NCI-H2196 treated with DMSO at 0.1 percent for 48 hours (cell line): ENCODE measurements at regions not wholly inside any gene's neighbourhood (a gene's known extent, or its start where the extent isn't known, plus 50 kb on each side); places are given as distances from the start of the nearest gene placed in this dataset.
A peak's percentile ranks its signal among the peaks of the same experiment; 100 is the strongest.
"Not testable (repeated sequence)": the region's sequence is repeated elsewhere in the genome, so short reads cannot be mapped to it uniquely, and the experiment has no call there.

ENCODE experiments used
- DNase-seq: peaks from one replicate; lab custom pipeline; 2025; ENCODE audit not compliant: unreplicated experiment; lab: John Stamatoyannopoulos, UW

- DNase-seq: no peak
Measured at GRCh38 chr1:59194621-59195020, 102.3 kb upstream of the FGGY start.

GRCh38 chr1:59195151-59195550 is 101.7 kb upstream of the FGGY start:
- no peak for DNase-seq

GRCh38 chr1:59198564-59198963 is 98.3 kb upstream of the FGGY start:
- no peak for DNase-seq

- no peak for DNase-seq
Measured at GRCh38 chr1:59199147-59199546, 97.7 kb upstream of the FGGY start.

- no peak for DNase-seq
Measured at GRCh38 chr1:59199719-59200376, 97.0 kb upstream of the FGGY start.

- DNase-seq: no peak
Measured at GRCh38 chr1:59201341-59201740, 95.6 kb upstream of the FGGY start.

- no peak for DNase-seq
Measured at GRCh38 chr1:59202455-59202854, 94.4 kb upstream of the FGGY start.

GRCh38 chr1:59204001-59204400 is 92.9 kb upstream of the FGGY start:
- DNase-seq: no peak

- not testable (repeated sequence) for DNase-seq
Measured at GRCh38 chr1:59206616-59207015, 90.3 kb upstream of the FGGY start.

GRCh38 chr1:59210430-59210829 is 86.5 kb upstream of the FGGY start:
- DNase-seq: not testable (repeated sequence)

GRCh38 chr1:59212706-59213105 is 84.2 kb upstream of the FGGY start:
- no peak for DNase-seq

- peak; percentile 56 for DNase-seq
Measured at GRCh38 chr1:59214248-59215208, 82.4 kb upstream of the FGGY start.

- DNase-seq: no peak
Measured at GRCh38 chr1:59215766-59216291, 81.1 kb upstream of the FGGY start.

GRCh38 chr1:59217439-59217838 is 79.5 kb upstream of the FGGY start:
- not testable (repeated sequence) for DNase-seq

GRCh38 chr1:59218521-59219236 is 78.2 kb upstream of the FGGY start:
- no peak for DNase-seq

- no peak for DNase-seq
Measured at GRCh38 chr1:59219916-59220315, 77.0 kb upstream of the FGGY start.

- no peak for DNase-seq
Measured at GRCh38 chr1:59220356-59220755, 76.5 kb upstream of the FGGY start.

- no peak for DNase-seq
Measured at GRCh38 chr1:59223198-59223597, 73.7 kb upstream of the FGGY start.

- no peak for DNase-seq
Measured at GRCh38 chr1:59223989-59224634, 72.8 kb upstream of the FGGY start.

GRCh38 chr1:59225594-59226316 is 71.1 kb upstream of the FGGY start:
- no peak for DNase-seq
